GM12872 (cell line): ENCODE measurements at regions not wholly inside any gene's neighbourhood (a gene's known extent, or its start where the extent isn't known, plus 50 kb on each side); places are given as distances from the start of the nearest gene placed in this dataset.

Source experiments
- TF ChIP-seq, protein P1 (sequence below): IDR thresholded peaks from 3 replicates; pipeline ENCODE4 v1.5.1; 2011; ENCODE audit warnings: low read depth, mild to moderate bottlenecking, low read length, moderate library complexity; ENCODE audit not compliant: insufficient read depth

DNA sequence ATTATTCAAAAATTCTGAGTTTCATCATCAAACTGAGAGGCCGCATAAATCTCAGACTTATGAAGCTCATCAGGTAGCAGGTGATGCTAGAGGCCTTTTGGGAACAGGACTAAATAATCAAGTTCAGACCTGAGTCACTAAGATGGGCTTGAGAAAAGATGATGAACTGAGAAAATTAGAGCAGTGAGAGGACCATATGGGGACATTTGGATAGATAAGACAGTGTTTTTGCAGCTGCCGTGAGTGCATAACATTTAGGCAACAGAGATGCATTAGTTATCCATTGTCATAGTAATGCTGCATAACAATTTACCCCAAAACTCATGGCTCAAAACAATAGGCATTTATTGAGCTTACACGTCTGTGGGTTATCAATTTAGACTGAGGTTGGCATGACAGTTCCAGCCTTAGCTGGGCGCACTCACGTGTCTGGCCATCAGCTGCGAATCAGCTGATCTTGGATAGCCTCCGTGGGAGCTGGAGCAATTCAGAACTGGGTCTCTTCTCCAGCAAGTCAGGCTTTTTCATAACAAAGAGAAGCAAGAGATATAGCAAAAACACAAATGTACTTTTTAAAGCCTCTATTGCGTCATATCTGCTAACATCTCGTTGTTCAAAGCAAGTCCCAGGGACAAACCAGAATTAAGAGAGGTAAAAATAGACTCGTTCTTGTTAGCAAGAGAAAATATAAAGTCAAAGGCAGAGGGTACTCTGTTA lies 72.8 kb downstream of the CAPZA3 start:
- TF ChIP-seq, protein P1, sequence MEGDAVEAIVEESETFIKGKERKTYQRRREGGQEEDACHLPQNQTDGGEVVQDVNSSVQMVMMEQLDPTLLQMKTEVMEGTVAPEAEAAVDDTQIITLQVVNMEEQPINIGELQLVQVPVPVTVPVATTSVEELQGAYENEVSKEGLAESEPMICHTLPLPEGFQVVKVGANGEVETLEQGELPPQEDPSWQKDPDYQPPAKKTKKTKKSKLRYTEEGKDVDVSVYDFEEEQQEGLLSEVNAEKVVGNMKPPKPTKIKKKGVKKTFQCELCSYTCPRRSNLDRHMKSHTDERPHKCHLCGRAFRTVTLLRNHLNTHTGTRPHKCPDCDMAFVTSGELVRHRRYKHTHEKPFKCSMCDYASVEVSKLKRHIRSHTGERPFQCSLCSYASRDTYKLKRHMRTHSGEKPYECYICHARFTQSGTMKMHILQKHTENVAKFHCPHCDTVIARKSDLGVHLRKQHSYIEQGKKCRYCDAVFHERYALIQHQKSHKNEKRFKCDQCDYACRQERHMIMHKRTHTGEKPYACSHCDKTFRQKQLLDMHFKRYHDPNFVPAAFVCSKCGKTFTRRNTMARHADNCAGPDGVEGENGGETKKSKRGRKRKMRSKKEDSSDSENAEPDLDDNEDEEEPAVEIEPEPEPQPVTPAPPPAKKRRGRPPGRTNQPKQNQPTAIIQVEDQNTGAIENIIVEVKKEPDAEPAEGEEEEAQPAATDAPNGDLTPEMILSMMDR, result no peak

DNA sequence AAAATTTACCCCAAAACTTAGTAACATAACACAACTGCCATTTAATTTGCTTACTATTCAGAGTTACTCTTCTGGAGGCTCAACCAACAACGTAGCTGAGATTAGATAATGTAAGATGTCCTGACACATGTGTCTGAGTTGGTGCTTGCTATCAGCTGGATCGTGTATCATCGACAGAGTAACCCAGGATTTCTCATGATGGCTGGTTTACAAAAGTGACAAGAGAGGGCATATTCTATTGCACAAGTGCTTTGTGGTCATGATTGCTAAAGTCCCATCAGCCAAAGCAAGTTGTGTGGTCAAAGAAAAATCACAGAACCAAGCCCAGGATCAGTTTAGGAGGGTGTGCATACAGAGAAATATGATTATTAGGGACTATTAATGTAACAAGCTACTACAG lies 73.4 kb downstream of the CAPZA3 start:
- TF ChIP-seq, protein P1, result no peak

DNA sequence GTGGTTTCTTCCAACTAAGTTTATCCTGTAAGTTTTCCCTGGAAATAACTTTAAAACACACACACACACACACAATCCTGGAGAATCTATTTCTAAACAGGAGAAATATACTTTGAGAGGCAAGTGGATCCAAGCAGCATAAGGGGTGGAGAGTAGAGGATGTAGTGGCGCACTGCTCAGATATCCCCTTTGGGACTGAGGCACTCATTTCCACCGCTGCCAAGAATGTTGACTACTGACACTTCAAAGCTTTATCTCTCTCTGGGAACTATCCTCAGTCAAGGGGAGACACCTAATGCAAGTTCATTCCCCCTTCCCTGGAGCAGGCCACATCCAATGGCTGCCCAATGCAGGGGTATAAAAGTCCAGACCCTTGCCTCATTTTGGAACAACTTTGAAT lies 75.8 kb downstream of the CAPZA3 start:
- TF ChIP-seq, protein P1, result no peak

DNA sequence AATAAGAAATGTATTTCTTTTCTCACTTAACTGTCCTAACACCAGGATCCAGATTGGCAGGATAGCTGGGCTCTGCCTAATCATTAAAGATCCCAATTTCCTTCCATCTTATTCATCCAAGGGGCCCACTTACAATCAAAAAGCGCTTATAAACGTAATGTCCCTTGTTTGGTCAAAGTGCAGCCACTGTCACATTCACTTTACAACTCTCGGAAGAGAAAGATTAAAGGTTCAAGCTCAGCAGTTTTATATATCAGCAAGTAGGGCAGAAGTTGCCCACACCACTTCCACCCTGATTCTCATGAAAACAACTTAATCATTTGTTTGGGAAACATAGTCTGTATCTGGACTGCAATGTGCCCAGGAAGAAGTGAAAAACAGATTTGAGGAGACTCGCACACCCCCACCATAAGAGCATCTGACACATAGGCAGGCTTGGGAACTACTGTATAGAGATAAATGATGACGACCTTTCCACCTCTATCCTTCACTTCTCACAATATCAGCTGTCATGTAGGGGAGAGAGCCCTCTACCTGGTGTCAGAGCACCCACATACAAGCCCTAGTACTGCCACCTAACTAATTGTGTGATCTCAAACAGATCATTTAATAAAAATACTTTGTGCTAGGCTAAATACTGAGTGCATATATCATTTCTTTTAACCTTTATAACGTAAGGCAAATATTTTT lies 80.8 kb downstream of the CAPZA3 start:
- TF ChIP-seq, protein P1, result no peak

DNA sequence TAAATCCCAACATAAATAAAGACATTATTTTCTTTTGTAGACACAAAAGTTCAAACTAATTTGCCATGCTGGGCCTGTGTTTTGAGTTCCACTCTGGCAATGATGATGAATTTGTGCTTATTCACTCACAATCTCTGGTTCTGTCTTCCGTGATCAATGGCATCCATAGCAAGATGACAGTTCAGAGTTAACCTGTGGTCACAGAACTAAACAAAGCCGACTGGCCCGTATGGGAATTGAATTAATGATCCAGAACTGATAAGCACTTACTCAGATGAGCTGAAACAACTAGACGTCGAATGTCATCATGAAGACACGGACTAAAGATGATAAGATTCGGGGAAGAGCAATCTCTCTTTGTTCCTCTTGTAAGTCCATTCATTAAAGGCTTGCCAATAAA lies 81.6 kb downstream of the CAPZA3 start:
- TF ChIP-seq, protein P1, result no peak

DNA sequence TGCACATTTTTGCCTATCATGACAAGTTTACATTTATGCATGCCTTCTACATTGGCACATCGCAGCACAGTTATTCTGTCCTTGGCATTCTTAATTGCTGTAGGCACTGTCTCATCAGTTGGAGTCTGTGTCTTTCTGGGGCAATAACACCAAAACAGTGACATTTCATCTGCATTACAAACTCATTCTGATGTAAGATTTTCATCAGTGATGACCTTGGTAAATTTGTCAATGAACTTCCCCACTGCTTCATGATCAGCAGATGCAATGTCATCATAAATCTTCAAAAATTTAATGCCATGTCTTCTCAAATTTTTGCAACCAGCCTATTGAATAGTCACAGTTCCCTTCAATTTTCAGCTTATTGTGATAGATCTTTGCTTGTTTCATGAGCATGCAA lies 85.5 kb downstream of the CAPZA3 start:
- TF ChIP-seq, protein P1, result no peak

DNA sequence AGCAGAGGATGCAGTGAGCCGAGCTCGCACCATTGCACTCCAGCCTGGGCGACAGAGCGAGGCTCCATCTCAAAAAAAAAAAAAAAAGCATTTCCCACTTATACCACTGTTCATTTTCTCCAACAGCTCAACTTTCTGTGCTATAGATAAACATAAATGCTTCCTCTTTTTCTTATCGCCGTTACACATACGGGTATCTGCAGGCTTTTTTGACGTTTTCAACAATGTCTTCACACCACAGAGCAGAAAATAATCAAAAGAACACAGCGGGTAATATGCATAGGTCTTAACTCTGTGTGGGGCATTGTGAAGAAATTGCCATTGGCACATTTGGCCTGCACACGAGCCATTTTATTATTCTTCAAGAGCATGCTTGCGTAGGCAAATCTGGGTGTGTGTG lies 86.4 kb downstream of the CAPZA3 start:
- TF ChIP-seq, protein P1, result no peak
